K562 (cell line): ENCODE measurements at regions not wholly inside any gene's neighbourhood (a gene's known extent, or its start where the extent isn't known, plus 50 kb on each side); places are given as distances from the start of the nearest gene placed in this dataset.

ENCODE experiments used
- ATAC-seq: fragments of 200-7000 bp; cut with Tn5 transposase; 3 replicates; pipeline ENCODE4 v1.9.1; 2020; ENCODE audit warnings: moderate library complexity
- BruUV-seq: library from RNA; stranded (reverse); fragments of 400-500 nt; replicated peaks from 2 replicates; lab custom pipeline; 2021; lab: Mats Ljungman, UMichigan
- CTCF ChIA-PET: fragments of 300-600 bp; formaldehyde crosslinking; extraction: SDS; loops from one replicate; lab custom pipeline; 2021; ENCODE audit warnings: low intra/inter-chr PET ratio; lab: Yijun Ruan, JAX
- POLR2A ChIA-PET: fragments of 300-600, 350-650 bp; sonication (Branson Sonifier 250); formaldehyde crosslinking; extraction: SDS; loops from one replicate; lab custom pipeline; 2021; ENCODE audit warnings: antibody characterized with exemption, inconsistent platforms; lab: Yijun Ruan, JAX
- DNase-seq, 4 experiments: peaks; one replicate each; pipeline versions ENCODE4 v3.0.0 to v3.0.0-alpha.2; 2011 to 2018; ENCODE audit warnings: low spot score in 3 of 4, mixed read lengths in 3 of 4; ENCODE audit errors: extremely low read depth in 1 of 4
- FAIRE-seq: peaks from 2 replicates; lab custom pipeline; 2011; peaks lifted over from hg19 to GRCh38; lab: Jason Lieb, UNC
- H2AFZ ChIP-seq: 2 replicates; pipeline ENCODE4 v1.6.0; 2011; ENCODE audit warnings: low read depth, low read length, control low read depth, inconsistent platforms
- H3K27ac ChIP-seq: fragments of 200-600 bp; 3 replicates; pipeline ENCODE4 v1.8.0; 2011; ENCODE audit warnings: low read depth, mild to moderate bottlenecking, control low read depth, inconsistent platforms, low read length, moderate library complexity, mixed read lengths; ENCODE audit errors: extremely low read depth
- H3K27me3 ChIP-seq, 2 experiments: fragments of 300-600 bp in 1 of 2; 2 replicates in 1 of 2; 3 replicates in 1 of 2; pipeline versions ENCODE4 v1.6.0 to v1.8.0; 2011; ENCODE audit warnings: inconsistent platforms in 2 of 2, low read length in 2 of 2, mild to moderate bottlenecking in 1 of 2, mixed read lengths in 1 of 2, moderate library complexity in 1 of 2; ENCODE audit not compliant: control insufficient read depth in 2 of 2, insufficient read depth in 2 of 2
- H3K36me3 ChIP-seq: fragments of 300-600 bp; 3 replicates; pipeline ENCODE4 v1.8.0; 2011; ENCODE audit warnings: mild to moderate bottlenecking, low read length, inconsistent platforms; ENCODE audit not compliant: control insufficient read depth, insufficient read depth
- H3K4me1 ChIP-seq, 2 experiments: fragments of 200-600 bp in 1 of 2; replicated peaks in 1 of 2; 2 replicates in 1 of 2; 3 replicates in 1 of 2; pipeline versions ENCODE4 v1.5.1 to v1.8.0; 2011; ENCODE audit warnings: inconsistent platforms in 2 of 2, low read length in 2 of 2, mild to moderate bottlenecking in 1 of 2, mixed read lengths in 1 of 2, moderate library complexity in 1 of 2; ENCODE audit not compliant: control insufficient read depth in 2 of 2, insufficient read depth in 2 of 2
- H3K4me2 ChIP-seq: 2 replicates; pipeline ENCODE4 v1.6.1; 2011; ENCODE audit warnings: low read length, control low read depth, inconsistent platforms, mixed read lengths; ENCODE audit not compliant: insufficient read depth
- H3K4me3 ChIP-seq: fragments of 200-600 bp; sonication (generic), shearing (Covaris generic); 2 replicates; pipeline ENCODE4 v1.5.1; 2016; ENCODE audit warnings: control low read depth, inconsistent platforms
- H3K79me2 ChIP-seq: fragments of 200-600 bp; 3 replicates; pipeline ENCODE4 v1.8.0; 2011; ENCODE audit warnings: low read length, inconsistent platforms; ENCODE audit not compliant: control insufficient read depth, insufficient read depth
- H3K9ac ChIP-seq, 2 experiments: 2 replicates each; pipeline versions ENCODE4 v1.6.0 to v1.6.1; 2011; ENCODE audit warnings: low read depth in 2 of 2, low read length in 2 of 2, control low read depth in 1 of 2, inconsistent platforms in 1 of 2, mild to moderate bottlenecking in 1 of 2, mixed read lengths in 1 of 2; ENCODE audit not compliant: insufficient read depth in 1 of 2
- H3K9me1 ChIP-seq: one replicate; pipeline ENCODE4 v1.6.0; 2011; ENCODE audit warnings: inconsistent platforms, mild to moderate bottlenecking, low read length, moderate library complexity; ENCODE audit not compliant: control insufficient read depth, insufficient read depth
- H3K9me3 ChIP-seq: replicated peaks from 2 replicates; pipeline ENCODE4 v1.5.1; 2011; ENCODE audit warnings: low read depth, low read length, inconsistent platforms; ENCODE audit not compliant: control insufficient read depth, insufficient read depth
- H4K20me1 ChIP-seq: replicated peaks from 2 replicates; pipeline ENCODE4 v1.6.1; 2011; ENCODE audit warnings: low read length, inconsistent platforms, mixed read lengths; ENCODE audit not compliant: control insufficient read depth, insufficient read depth
- CC2D1A ChIP-seq: fragments of 450-650 bp; IDR thresholded peaks from 2 replicates; pipeline ENCODE4 v1.6.1; 2017; ENCODE audit warnings: mild to moderate bottlenecking
- ETS2 ChIP-seq: IDR thresholded peaks from 2 replicates; pipeline ENCODE4 v1.6.1; 2016; ENCODE audit warnings: borderline replicate concordance, missing genetic modification characterization, mild to moderate bottlenecking, moderate library complexity, missing compliant biosample characterization; ENCODE audit not compliant: poor library complexity, severe bottlenecking
- WGBS: fragments of 100-300 bp; shearing (Covaris generic); methylation state at CpG from one replicate; pipeline ENCODE4 v1.1.6; 2016; ENCODE audit warnings: low coverage, mixed read lengths; ENCODE audit not compliant: insufficient coverage; ENCODE audit errors: missing lambda C conversion rate; 5-methylcytosine and 5-hydroxymethylcytosine counted together
- in situ Hi-C: fragments of 300-500 bp; cut with MboI; formaldehyde crosslinking; loops from 4 replicates; pipeline ENCODE4 v1.15.0; 2018; ENCODE audit warnings: inconsistent platforms, mixed read lengths
- intact Hi-C: fragments of 100-400 bp; cut with micrococcal nuclease; formaldehyde crosslinking; loops from 2 replicates; pipeline ENCODE4 v1.14.2; 2022
- TF ChIP-seq, protein P1 (sequence below): sonication (generic); formaldehyde crosslinking; IDR thresholded peaks from 2 replicates; pipeline ENCODE4 v1.8.0; 2023; ENCODE audit warnings: mild to moderate bottlenecking, missing genetic modification reagents

DNA sequence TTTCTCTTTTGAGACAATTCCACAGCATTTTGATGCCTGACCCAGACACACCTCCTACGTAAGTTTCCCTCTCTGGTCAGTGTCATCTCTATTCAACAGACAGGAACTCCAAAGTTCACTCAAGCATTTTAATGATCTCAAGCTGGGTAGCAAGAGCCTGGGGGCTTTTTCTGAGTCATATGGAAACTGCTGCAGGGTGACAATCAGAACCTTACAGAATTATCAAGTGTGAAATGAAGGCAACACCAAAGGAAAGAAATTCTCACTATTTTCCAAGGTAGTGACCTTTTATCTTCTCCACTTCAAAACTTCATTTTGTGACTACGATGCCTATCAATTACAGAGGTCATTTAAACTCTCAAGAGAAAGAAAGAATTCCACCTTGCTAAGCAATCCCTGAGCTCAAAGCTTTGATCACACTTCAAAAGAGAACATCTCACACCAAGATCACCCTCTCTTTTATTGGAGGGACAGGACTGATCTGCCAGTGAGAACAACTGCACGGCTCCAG lies 229.0 kb upstream of the ZC3H12C start:
- TF ChIP-seq CC2D1A (no peak), ETS2 (no peak)
- TF ChIP-seq, protein P1, sequence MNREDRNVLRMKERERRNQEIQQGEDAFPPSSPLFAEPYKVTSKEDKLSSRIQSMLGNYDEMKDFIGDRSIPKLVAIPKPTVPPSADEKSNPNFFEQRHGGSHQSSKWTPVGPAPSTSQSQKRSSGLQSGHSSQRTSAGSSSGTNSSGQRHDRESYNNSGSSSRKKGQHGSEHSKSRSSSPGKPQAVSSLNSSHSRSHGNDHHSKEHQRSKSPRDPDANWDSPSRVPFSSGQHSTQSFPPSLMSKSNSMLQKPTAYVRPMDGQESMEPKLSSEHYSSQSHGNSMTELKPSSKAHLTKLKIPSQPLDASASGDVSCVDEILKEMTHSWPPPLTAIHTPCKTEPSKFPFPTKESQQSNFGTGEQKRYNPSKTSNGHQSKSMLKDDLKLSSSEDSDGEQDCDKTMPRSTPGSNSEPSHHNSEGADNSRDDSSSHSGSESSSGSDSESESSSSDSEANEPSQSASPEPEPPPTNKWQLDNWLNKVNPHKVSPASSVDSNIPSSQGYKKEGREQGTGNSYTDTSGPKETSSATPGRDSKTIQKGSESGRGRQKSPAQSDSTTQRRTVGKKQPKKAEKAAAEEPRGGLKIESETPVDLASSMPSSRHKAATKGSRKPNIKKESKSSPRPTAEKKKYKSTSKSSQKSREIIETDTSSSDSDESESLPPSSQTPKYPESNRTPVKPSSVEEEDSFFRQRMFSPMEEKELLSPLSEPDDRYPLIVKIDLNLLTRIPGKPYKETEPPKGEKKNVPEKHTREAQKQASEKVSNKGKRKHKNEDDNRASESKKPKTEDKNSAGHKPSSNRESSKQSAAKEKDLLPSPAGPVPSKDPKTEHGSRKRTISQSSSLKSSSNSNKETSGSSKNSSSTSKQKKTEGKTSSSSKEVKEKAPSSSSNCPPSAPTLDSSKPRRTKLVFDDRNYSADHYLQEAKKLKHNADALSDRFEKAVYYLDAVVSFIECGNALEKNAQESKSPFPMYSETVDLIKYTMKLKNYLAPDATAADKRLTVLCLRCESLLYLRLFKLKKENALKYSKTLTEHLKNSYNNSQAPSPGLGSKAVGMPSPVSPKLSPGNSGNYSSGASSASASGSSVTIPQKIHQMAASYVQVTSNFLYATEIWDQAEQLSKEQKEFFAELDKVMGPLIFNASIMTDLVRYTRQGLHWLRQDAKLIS (CRISPR knock-in tag), result no peak
- TF ChIP-seq, all 486 proteins: peak for 0
- intact Hi-C loops (no loop called here), in situ Hi-C loops (no loop called here)
- Histone ChIP-seq H3K4me2 (no peak overlapping the region), H4K20me1 (no peaks in the 10 kb centered on the region), H3K79me2 (no peaks in the 10 kb centered on the region), H3K9me3 (no peaks in the 10 kb centered on the region), H3K36me3 (no peaks in the 10 kb centered on the region), H3K27me3 (no peaks in the 10 kb centered on the region), H3K27ac (no peak overlapping the region), H3K9ac (no peak overlapping the region), H3K9me1 (no peaks in the 10 kb centered on the region), H3K4me3 (no peak overlapping the region), H3K4me1 (no peaks in the 10 kb centered on the region), H2AFZ (no peak overlapping the region)
- 53% methylated on average over 3 of the region's 3 CpGs for WGBS
- FAIRE-seq (no peak), ATAC-seq (no peak), DNase-seq (no peak)
- CTCF ChIA-PET, result no interaction called here
- POLR2A ChIA-PET, result no interaction called here
- no TSS peak for BruUV-seq
